Mesothelial cell of epicardium (in vitro differentiated cells): ENCODE measurements at regions not wholly inside any gene's neighbourhood (a gene's known extent, or its start where the extent isn't known, plus 50 kb on each side); places are given as distances from the start of the nearest gene placed in this dataset.

Experiments
- DNase-seq, 2 experiments: peaks; one replicate each; pipeline ENCODE4 v3.0.0; 2021; ENCODE audit warnings: low spot score in 2 of 2; ENCODE audit not compliant: unreplicated experiment in 2 of 2
- H3K27ac Mint-ChIP-seq: 2 replicates; pipeline ENCODE4 v1.8.0; 2021; ENCODE audit warnings: mixed read lengths
- H3K27me3 Mint-ChIP-seq: 2 replicates; pipeline ENCODE4 v1.8.0; 2021; ENCODE audit warnings: low read depth, mixed read lengths
- H3K36me3 Mint-ChIP-seq: 2 replicates; pipeline ENCODE4 v1.8.0; 2021; ENCODE audit warnings: mixed read lengths
- H3K4me1 Mint-ChIP-seq: 2 replicates; pipeline ENCODE4 v1.8.0; 2021; ENCODE audit warnings: mixed read lengths
- H3K4me3 Mint-ChIP-seq: 2 replicates; pipeline ENCODE4 v1.8.0; 2021; ENCODE audit warnings: mild to moderate bottlenecking, moderate library complexity, mixed read lengths
- H3K9me3 Mint-ChIP-seq: 2 replicates; pipeline ENCODE4 v1.8.0; 2021; ENCODE audit warnings: mixed read lengths
- CTCF ChIP-seq: fragments of 200-600 bp; sonication (generic); IDR thresholded peaks from one replicate; pipeline ENCODE4 v1.5.0; 2021; ENCODE audit warnings: antibody characterized with exemption; ENCODE audit not compliant: unreplicated experiment

DNA sequence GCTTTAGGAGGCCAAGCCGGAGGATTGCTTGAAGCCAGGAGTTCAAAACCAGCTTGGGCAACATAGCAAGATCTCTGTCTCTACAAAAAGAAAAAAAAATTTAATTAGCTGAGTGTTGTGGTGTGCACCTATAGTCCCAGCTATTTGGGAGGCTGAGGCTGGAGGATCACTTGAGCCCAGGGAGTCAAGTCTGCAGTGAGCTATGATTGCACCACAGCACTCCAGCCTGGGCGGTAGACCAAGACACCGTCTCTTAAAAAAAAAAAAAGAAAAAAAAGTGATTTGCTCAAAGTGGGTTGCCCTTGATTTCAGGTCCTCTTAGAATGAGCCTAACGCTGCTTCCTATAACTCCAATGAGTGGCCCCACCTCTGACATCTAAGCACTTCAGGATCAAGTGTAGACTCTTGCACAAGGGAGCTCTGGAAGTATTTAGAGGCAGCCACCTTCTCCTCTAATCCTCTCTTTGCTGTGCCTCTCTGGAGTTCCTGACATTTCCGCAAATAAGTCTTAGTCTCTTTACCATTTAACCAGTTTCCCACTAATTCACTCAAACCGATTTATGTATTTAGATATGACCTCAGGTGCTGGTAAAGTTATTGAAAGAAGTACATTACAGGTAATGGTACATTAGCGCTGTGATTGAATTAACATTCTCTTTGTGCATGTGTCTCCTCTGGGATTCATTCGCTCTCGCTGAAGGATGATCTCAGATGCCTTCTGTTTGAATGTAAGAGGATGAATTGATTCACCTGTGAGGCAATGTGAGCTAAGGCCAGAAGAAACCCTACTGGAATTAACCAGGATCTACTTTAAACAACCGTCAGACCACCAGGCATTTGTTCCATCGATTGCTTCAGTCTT lies 60.8 kb upstream of the CELF2 start:
- H3K9me3 Mint-ChIP-seq, result no peaks in the 10 kb centered on the region
- H3K27me3 Mint-ChIP-seq, result peaks cover 40% of the 10 kb centered on the region
- H3K27ac Mint-ChIP-seq, result no peak overlapping the region
- H3K4me1 Mint-ChIP-seq, result no peaks in the 10 kb centered on the region
- no peak for TF ChIP-seq CTCF
- H3K4me3 Mint-ChIP-seq, result no peak overlapping the region
- DNase-seq, result no peak
- H3K36me3 Mint-ChIP-seq, result no peaks in the 10 kb centered on the region

DNA sequence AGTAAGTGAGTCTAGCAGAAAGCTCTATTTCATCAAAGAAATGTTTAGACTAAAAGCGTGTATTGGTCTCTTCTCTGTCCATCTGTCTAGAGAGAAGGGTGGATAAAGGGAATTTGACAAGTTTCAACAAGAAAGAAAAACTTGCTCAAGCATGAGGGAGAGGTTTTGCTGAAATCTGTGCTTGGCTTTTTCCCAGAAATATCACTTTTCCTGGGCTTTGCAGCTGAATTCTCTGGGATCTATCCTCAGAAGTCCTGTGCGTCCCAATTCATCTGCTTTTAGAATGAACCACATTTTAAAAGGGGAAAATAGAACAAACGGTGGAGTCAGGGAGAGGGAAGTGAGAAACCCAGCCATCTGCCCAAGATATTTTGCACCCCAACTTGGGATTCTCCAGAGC lies 59.6 kb upstream of the CELF2 start:
- H3K4me1 Mint-ChIP-seq, result no peaks in the 10 kb centered on the region
- no peak overlapping the region for H3K27ac Mint-ChIP-seq
- no peaks in the 10 kb centered on the region for H3K9me3 Mint-ChIP-seq
- DNase-seq, result no peak
- H3K27me3 Mint-ChIP-seq, result peaks cover 34% of the 10 kb centered on the region
- H3K36me3 Mint-ChIP-seq, result no peaks in the 10 kb centered on the region
- TF ChIP-seq CTCF, result no peak
- H3K4me3 Mint-ChIP-seq, result no peak overlapping the region

DNA sequence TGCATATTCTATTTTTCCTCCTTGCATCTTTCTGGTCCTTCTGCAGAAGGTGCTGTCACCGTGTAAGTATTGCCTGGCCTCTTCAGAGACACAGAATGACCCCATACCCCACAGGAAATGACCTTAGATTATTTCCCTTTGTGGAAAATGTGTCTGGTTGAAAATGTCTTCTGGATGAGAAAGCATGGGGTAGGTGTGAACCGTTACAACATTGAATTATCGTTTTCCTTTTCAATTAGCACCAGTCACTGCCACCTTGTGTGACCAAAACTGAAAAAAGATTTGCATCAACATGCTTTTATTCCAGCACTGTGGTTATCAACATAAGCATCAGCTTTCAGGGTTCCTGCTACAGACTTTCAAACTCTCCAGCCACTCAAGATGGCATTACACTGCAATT lies 58.0 kb upstream of the CELF2 start:
- TF ChIP-seq CTCF, result no peak
- H3K9me3 Mint-ChIP-seq, result no peaks in the 10 kb centered on the region
- H3K4me3 Mint-ChIP-seq, result no peak overlapping the region
- no peaks in the 10 kb centered on the region for H3K36me3 Mint-ChIP-seq
- H3K4me1 Mint-ChIP-seq, result no peaks in the 10 kb centered on the region
- peaks cover 25% of the 10 kb centered on the region for H3K27me3 Mint-ChIP-seq
- DNase-seq, result no peak
- H3K27ac Mint-ChIP-seq, result no peak overlapping the region

DNA sequence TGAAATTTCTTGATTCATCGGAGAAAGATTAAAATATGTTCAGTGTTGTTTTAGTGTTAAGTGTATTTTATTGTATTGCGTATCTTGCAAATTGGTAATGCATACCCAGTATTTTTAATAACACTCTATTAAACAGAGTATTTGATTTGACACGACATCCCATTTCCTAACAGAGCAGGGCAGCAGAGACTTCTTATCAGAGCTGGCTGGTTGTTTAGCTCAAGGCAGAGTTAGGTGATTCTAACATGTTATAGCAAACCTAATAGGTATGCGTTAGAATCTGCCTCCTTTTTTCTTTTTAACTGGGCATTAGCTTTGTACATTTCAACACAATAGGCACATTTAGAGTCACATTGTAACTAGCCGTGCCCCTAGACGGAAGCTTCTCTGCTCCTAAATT lies 57.1 kb upstream of the CELF2 start:
- no peaks in the 10 kb centered on the region for H3K4me1 Mint-ChIP-seq
- no peak for TF ChIP-seq CTCF
- no peaks in the 10 kb centered on the region for H3K36me3 Mint-ChIP-seq
- no peak overlapping the region for H3K27ac Mint-ChIP-seq
- no peaks in the 10 kb centered on the region for H3K9me3 Mint-ChIP-seq
- peaks cover 21% of the 10 kb centered on the region for H3K27me3 Mint-ChIP-seq
- H3K4me3 Mint-ChIP-seq, result no peak overlapping the region
- no peak for DNase-seq

- H3K9me3 Mint-ChIP-seq, result no peaks in the 10 kb centered on the region
- DNase-seq, result no peak
- no peak for TF ChIP-seq CTCF
- H3K27ac Mint-ChIP-seq, result no peak overlapping the region
- peaks cover 16% of the 10 kb centered on the region for H3K27me3 Mint-ChIP-seq
- H3K4me3 Mint-ChIP-seq, result no peak overlapping the region
- H3K4me1 Mint-ChIP-seq, result no peaks in the 10 kb centered on the region
- H3K36me3 Mint-ChIP-seq, result no peaks in the 10 kb centered on the region
Observed at GRCh38 chr10:10961072-10961471, 56.6 kb upstream of the CELF2 start.
